22Rv1 (cell line): ENCODE measurements at regions not wholly inside any gene's neighbourhood (a gene's known extent, or its start where the extent isn't known, plus 50 kb on each side); places are given as distances from the start of the nearest gene placed in this dataset.

ENCODE experiments used
- ZFX ChIP-seq: fragments of 450-650 bp; IDR thresholded peaks from 2 replicates; pipeline ENCODE4 v1.6.1; 2017; ENCODE audit warnings: antibody characterized with exemption, borderline replicate concordance
- TF ChIP-seq, protein P1 (sequence below): fragments of 450-650 bp; IDR thresholded peaks from 2 replicates; pipeline ENCODE4 v1.5.1; 2017; ENCODE audit warnings: mild to moderate bottlenecking

DNA sequence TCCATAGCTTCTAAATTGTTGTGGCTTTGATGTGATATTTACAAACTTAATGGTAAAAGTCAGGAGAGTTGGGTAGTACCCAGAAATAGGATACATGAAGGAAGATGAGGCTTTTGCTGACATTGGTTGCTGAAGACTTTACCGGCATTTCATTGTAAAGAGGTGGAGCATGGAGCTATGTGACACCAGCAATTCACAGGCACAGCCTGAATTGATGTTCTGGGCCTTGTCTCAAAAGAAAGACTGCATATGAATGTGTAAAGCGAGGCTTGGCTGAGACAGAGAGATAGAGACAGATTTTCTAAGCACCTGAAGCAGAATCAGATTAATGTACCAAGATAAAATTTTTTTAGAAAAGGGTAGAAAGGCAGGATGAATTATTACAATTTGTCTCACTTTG lies 864.9 kb upstream of the ID2 start:
- TF ChIP-seq, protein P1, sequence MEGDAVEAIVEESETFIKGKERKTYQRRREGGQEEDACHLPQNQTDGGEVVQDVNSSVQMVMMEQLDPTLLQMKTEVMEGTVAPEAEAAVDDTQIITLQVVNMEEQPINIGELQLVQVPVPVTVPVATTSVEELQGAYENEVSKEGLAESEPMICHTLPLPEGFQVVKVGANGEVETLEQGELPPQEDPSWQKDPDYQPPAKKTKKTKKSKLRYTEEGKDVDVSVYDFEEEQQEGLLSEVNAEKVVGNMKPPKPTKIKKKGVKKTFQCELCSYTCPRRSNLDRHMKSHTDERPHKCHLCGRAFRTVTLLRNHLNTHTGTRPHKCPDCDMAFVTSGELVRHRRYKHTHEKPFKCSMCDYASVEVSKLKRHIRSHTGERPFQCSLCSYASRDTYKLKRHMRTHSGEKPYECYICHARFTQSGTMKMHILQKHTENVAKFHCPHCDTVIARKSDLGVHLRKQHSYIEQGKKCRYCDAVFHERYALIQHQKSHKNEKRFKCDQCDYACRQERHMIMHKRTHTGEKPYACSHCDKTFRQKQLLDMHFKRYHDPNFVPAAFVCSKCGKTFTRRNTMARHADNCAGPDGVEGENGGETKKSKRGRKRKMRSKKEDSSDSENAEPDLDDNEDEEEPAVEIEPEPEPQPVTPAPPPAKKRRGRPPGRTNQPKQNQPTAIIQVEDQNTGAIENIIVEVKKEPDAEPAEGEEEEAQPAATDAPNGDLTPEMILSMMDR, result no peak
- TF ChIP-seq ZFX, result no peak
